ENCODE measurements at regions not wholly inside any gene's neighbourhood (a gene's known extent, or its start where the extent isn't known, plus 50 kb on each side); places are given as distances from the start of the nearest gene placed in this dataset.

- no peak overlapping the region for H3K9ac ChIP-seq (replicated peaks; ENCODE audit: extremely low read depth, insufficient read depth, low read length)
- H4K20me1 ChIP-seq (replicated peaks; ENCODE audit: control insufficient read depth, extremely low read depth, insufficient read depth, low read length): no peaks in the 10 kb centered on the region
- TF ChIP-seq GATA2 (IDR thresholded peaks at IDR 0.05; ENCODE audit: insufficient read depth, insufficient read length, low read depth, low read length) (no peak), MAX (IDR thresholded peaks at IDR 0.05; ENCODE audit: insufficient read depth, insufficient read length) (no peak), FOS (IDR thresholded peaks at IDR 0.05; ENCODE audit: borderline replicate concordance, insufficient read depth, low read length) (no peak), MYC (IDR thresholded peaks at IDR 0.05; ENCODE audit: low read depth, low read length) (no peak), EZH2 (IDR thresholded peaks at IDR 0.05; ENCODE audit: borderline replicate concordance, low read depth, low read length, severe bottlenecking) (no peak), CTCF (IDR thresholded peaks at IDR 0.05; ENCODE audit: extremely low read depth in 1 of 2, insufficient read depth in 1 of 2, low read depth in 1 of 2, low read length in 2 of 2) (no peak), JUN (IDR thresholded peaks at IDR 0.05; ENCODE audit: borderline replicate concordance, insufficient read depth, insufficient read length, low read depth) (no peak), POLR2A (IDR thresholded peaks at IDR 0.05; ENCODE audit: low read depth, low read length) (no peak), POLR2AphosphoS5 (IDR thresholded peaks at IDR 0.05; ENCODE audit: insufficient read depth, low read depth, low read length) (no peak)
- no peak overlapping the region for H2AFZ ChIP-seq (ENCODE audit: low read depth, low read length)
- no peaks in the 10 kb centered on the region for H3K4me1 ChIP-seq (ENCODE audit: control insufficient read depth, extremely low read depth, insufficient read depth, low read length)
- no peak overlapping the region for H3K27ac ChIP-seq (ENCODE audit: insufficient read depth, low read depth, low read length)
- no TSS peak for BruUV-seq (replicated peaks)
- POLR2A ChIA-PET: no interaction called here
- CTCF ChIA-PET: interaction anchor here (1.0 to 2.6 kb wide), 3 partner anchors 23 to 379 kb away, joined by 3 to 18 read pairs (median 5); no protein-coding TSS in a partner anchor
- DNase-seq (ENCODE audit: low read depth, low spot score): no peak
- no peaks in the 10 kb centered on the region for H3K9me3 ChIP-seq (replicated peaks; ENCODE audit: control insufficient read depth, insufficient read depth, low read length)
- H3K4me3 ChIP-seq (replicated peaks in 1 of 3; ENCODE audit: insufficient read depth in 1 of 3, low read depth in 1 of 3, low read length in 3 of 3): no peak overlapping the region
- no peaks in the 10 kb centered on the region for H3K9me1 ChIP-seq (replicated peaks; ENCODE audit: control insufficient read depth, extremely low read depth, insufficient read depth, low read length)
- intact Hi-C loops (cut with micrococcal nuclease): no loop called here
- peaks cover 0 to 2% of the 10 kb centered on the region in 2 experiments for H3K27me3 ChIP-seq (ENCODE audit: control insufficient read depth in 2 of 2, insufficient read depth in 2 of 2, low read length in 2 of 2)
- dilution Hi-C loops (cut with MboI; ENCODE audit: extremely low pct_ligation_motif_present, low sequenced_read_pairs): no loop called here
- no peaks in the 10 kb centered on the region for H3K79me2 ChIP-seq (ENCODE audit: control insufficient read depth, insufficient read depth, low read length)
- FAIRE-seq: no peak
- H3K4me2 ChIP-seq (ENCODE audit: insufficient read depth, low read length): no peak overlapping the region
- H3K36me3 ChIP-seq (ENCODE audit: control insufficient read depth in 2 of 2, extremely low read depth in 1 of 2, insufficient read depth in 2 of 2, low read length in 2 of 2): no peaks in the 10 kb centered on the region
These were observed 283.9 kb upstream of the ADAMTSL1 start for GRCh38 chr9:18189871-18190670.
